Right kidney (tissue), 1 donor: ENCODE measurements at regions not wholly inside any gene's neighbourhood (a gene's known extent, or its start where the extent isn't known, plus 50 kb on each side); places are given as distances from the start of the nearest gene placed in this dataset.
"Not testable (repeated sequence)": the region's sequence is repeated elsewhere in the genome, so short reads cannot be mapped to it uniquely, and the experiment has no call there.

Source experiments
- DNase-seq: peaks from one replicate; pipeline ENCODE4 v3.0.0-alpha.2; 2016

DNA sequence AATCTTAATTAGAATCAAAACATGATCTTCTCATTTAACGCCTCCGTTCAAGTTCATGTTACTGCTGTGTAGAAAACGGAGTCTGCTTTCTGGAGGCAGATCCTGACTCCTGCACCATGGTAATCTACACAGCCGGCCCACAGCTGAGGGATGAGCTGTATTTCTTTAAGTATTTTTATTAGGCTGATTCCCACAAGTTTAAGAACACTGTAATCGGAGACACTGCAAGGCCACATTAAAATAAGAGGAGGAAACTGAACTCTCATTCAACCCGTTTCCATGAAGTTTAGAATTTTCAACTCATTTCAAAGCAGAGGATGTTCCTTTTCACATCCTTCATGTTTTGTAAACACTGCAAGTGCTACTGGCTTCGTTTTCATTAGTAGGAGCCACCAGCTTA lies 372.2 kb downstream of the NFIB start:
- no peak for DNase-seq

DNA sequence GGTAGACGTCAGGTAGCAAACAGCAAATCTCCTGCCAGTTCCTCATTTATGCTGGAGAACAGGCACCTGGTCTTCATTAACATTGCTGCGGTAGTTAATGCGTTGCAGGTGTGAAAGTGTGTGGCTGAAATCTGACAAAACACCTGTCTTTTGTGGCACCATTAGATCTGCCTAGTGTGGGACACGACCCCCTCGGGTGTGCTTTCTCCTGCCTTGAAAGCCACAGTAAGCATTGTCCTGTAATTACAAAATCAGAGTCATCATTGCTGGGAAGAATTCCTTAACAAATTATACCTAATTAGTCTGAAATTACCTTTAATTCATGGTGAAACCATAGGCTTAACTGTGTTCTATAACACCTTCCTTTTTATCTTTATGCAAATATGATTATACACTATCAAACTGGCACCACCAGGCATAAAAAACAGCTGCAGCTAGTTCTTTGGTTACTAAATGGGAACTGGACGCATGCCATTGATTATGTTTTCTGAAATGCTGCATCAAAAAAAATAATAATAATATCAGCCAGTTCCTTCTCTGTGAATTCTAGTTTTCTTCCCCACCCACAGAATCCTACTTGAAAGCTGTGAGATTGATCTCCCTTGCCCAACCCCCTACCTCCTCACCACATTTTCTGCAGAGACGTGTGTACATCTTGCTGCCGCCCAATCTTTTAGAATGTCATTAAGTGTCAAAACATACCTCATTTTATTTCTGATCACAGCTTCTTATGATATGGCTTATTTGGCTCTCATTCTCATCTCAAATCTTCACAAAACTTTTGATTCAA lies 374.0 kb downstream of the NFIB start:
- no peak for DNase-seq

DNA sequence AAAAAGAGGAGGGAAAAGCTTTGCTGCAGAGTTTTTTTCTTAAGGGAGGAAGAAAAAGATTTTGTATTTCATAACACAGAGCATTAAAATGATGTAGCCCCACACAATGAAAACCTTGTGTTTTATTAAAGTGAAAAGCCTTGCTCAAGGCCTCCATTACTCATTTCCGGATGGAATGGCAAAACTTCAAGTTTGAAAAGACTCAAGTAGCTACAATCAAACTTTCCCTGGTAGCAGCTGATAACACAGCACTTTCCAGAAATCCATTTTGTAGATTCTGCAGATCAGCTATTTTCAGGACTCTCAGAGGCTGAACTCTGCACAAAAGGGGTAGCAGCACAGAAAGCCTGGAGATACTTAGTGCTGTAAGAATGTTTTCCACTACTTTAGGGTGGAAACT lies 374.8 kb downstream of the NFIB start:
- DNase-seq = no peak

DNA sequence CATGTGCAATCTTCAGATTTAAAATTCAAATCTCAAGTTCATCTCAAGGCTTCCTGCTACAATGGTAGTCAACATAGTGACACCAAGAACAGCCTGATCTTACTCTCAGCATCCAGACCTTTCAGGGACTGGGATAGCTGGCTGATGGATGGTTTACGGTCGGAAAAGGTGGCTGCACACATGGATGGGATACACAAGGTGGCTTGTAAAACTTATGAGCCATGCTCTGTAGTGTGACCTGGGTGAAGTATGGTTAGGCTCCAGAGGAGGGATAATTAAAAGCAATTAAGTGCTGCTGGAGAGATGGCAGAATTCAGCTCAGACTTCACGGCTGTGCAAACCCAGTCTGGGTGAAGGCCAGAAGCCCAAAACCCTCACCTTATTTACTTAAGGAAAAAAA lies 379.5 kb downstream of the NFIB start:
- DNase-seq = no peak

DNA sequence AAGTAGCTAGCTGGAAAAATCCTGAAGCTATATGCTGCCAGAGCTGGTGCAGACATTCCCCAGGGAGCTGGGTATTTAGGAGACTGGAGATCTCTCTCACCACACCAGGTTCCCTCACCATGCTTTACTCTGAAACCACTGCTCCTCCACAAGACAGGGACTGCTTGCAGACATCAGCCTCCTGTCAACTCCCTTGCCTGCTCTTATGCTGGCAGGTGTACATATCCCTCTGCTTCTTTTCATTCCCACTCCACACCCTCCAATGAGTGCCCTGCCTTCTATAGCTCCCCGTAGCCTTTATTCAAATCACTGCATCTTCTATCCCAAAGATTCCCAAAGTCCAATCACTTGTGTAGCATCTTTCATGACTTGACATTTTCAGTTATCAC lies 380.7 kb downstream of the NFIB start:
- DNase-seq = no peak

DNA sequence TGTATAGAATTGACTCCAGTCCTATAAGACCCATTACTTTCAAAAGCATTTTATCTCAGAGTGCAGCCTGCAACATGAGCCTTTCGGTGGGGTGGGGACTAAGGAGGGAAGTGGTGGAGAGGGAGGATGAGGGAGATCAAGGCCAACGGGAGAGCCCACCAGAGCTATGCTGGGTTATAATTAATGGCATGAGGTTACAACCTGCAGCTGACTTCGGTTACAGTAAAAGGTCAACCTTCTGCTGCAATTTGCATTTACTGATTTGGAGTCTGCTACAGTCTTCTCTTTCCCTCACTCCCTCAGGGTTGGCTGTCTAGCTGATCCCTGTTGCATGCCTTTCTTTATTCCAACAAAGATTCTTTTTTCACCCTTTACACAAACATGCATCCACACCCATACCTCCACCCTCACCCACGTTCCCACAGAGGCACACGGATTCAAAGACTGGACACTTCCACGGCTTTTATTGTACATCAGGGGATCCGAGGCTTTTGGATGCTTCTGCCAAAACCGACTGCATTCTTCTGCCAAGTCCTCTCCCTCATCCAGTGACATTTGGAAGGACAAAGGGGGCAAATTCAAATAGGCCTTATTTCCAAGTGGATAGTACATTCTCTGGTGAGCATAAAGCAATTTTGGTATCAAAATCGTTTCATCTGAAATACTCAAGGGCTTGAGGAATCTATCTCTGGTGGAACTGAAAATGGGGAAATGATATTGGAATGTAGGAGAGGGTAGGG lies 381.2 kb downstream of the NFIB start:
- DNase-seq = no peak

DNA sequence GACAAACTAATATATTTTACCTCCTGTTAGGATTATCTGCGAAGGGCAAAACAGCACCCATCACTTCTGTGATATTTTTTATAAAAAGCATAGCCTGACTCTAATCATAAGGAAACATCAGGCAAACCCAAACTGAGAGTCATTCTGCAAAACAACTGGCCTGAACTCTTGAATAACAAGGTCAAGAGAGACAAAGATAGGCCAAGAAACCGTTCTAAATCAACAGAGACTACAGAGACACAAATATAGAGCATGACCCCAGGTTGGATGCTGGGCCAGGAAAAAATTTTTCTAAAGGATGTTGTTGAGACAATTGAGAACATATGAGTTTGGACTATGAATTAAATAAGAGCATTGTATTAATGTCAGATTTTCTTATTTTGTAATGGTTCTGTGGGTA lies 384.9 kb downstream of the NFIB start:
- no peak for DNase-seq

DNA sequence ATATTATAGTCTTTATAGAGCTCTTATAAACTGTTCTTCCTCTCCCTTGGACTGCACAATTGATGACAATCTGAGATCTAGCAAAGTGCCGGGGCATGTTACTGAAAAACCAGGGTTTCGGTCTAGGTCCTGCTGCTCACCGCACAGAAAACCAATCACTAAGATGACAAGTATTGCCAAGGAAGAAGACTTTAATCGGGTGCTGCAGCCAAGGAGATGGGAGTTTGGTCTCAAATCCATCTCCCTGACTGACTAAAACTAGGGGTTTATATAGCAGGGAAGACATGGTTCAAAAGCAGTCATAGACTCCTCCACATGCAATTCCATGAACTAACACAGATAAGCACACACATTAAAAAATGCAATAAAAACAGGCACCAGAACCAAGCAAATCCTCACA lies 390.6 kb downstream of the NFIB start:
- DNase-seq = no peak

DNA sequence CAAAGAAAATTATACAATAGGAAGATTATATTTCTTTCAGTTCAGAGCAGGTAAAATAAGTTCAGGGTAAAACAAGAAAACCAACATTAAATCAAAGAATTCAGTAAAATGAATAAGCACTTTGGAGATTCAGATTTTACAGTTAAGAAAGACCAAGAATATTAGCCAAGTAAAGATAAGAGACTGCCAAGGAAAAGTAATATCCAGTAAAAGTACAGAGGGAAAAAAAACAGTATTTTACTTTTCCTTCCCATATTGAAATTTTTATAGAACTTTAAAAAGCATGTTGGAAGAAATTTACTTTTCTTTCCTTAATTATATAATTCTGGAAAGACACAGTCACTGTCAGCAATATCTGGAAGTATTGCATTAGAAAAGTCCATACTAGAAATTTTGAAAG lies 393.4 kb downstream of the NFIB start:
- DNase-seq = no peak

DNA sequence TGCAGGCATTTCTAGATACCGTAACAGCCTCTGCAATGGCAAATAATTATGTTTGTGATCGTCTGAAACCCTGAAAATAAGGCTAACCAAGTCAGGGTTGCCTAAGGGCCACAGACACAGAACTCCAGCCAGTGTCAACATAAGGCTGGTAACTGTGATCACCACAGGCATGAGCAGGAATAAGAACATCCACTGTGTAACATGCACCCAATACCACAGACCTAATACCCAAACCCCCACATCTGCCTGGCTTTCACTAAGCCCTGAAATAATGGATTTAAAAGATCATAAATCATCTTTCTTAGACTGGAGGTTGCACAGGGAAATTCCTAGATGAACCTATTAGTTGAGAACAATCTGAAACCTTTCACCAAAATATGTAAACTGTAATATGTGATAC lies 394.5 kb downstream of the NFIB start:
- DNase-seq = no peak

DNA sequence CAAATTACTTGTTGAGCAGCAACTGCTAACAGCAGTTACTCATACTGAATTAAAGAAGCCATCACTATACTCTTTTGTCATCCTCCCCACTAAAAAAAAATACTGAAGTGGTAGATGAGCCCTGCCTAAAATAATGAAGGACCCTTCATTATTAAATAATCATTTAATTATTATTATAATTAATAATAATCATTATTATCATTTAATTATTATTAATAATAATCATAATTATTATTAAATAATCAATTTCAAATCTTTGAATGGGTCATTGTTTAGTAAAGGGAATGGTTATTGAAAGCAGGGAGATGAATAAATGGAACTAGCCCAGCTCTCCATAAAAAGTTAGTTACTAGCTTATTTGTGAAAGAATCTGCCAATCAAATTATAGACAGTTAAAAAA lies 396.4 kb downstream of the NFIB start:
- DNase-seq = no peak

DNA sequence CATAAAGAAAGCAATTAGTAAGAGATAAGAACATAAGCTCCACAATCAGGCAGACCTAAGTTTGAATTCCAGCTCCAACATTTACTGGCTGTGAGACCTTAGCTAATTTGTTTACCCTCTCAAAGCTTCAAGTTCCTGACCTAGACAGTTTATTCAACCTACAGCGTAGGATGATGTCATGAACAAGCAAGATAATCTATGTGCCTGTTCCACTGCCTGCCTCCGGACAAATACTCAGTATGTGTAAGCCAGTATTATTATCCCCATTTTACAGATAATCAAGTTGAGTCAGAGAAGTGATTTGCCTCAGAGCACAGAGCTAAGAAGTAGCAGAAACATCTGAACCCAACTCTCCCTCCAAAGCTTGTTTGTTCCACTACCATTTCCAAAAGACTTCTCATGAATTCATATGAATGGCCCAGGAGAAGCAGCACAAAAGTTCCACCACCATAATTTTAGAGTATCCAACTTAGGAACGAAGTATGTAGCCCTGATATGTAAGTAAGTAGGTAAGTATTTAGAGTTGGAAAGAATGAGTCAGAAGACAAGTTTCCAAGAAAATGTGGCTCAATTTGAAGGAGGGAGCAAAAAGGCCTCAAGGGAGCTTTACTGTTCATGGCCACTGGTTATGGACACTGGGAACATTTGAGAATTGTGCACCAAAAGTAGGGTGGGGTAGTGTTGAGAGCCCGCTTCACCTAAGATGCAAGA lies 398.2 kb downstream of the NFIB start:
- no peak for DNase-seq

DNA sequence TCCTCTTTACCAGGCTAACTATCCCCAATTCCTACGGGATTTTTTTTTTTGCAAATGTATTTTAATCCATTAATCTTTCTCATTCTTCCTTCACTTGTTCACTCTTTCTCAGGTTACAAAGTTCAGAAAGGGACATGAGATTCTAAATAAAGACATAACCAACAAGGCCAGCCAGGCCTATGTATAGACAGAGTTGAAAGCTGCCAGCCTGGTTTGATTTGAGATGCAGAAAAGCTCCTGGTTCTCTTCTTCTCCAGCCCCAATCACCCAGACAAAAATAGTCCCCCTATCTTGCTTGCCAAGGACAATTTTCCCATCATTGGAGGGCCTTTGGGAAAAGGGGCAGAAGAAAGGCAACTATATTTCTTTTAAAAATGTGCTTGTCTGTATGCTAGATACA lies 398.8 kb downstream of the NFIB start:
- no peak for DNase-seq

DNA sequence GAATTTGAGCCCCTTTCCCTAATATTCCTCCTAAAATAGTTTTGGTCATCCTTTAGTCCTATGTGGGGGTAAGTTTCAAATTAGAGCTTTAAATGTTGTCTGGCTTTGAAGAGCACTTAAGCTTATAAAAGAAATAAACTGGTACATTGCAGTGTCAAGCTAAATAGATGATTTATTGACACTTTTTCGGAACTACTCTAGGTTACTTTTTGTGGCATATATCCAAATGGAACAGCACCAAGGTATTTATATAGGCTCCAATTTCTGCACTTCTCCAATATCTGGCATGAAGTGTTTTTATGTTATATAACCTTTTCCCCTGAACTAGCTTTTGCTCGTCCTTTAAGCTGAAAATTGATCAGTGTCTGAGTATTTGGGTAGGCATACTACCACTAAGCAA lies 402.5 kb downstream of the NFIB start:
- DNase-seq = no peak

DNA sequence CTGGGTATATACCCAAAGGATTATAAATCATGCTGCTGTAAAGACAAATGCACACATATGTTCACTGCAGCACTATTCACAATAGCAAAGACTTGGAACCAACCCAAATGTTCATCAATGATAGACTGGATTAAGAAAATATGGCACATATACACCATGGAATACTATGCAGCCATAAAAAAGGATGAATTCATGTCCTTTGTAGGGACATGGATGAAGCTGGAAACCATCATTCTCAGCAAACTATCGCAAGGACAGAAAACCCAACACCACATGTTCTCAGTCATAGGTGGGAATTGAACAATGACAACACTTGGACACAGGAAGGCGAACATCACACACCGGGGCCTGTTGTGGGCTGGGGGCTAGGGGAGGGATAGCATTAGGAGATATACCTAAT lies 406.1 kb downstream of the NFIB start:
- not testable (repeated sequence) for DNase-seq

DNA sequence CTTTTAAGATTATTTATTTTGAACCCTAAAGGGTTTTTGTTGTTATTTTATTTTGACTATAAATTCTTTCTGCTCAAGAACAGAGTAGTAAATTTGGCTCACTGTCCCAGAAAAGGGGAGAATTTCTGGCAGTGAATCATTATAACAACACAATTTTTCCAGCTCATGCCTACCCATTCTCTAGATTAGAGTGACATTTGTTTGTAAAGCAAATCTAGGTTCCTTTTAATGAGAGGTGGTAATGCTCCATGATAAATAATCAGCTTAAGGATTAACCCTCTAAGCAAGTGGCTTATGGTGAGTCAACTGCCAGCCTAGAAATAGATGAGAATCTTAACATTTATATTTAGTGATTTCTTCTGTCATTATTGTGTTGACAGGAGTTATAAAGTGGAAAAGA lies 409.2 kb downstream of the NFIB start:
- no peak for DNase-seq

DNA sequence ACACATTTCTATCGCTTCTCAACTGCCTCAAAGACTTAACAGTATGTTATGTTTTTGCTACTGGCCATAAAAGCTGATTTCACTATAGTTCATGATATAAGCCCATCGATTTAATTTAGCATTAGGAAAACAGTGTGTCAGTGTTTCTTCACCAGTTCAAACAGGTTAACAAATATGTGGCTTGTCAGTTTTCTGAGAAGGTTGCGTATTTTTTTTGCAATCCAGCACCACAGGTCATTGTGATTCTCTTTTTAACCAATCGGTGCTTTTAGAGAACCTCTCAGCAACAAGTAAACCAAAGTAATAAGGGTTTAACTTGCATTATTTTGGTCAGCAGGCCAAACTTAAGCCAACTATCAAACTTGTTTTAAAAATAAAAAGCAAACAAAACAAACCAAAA lies 409.6 kb downstream of the NFIB start:
- no peak for DNase-seq

DNA sequence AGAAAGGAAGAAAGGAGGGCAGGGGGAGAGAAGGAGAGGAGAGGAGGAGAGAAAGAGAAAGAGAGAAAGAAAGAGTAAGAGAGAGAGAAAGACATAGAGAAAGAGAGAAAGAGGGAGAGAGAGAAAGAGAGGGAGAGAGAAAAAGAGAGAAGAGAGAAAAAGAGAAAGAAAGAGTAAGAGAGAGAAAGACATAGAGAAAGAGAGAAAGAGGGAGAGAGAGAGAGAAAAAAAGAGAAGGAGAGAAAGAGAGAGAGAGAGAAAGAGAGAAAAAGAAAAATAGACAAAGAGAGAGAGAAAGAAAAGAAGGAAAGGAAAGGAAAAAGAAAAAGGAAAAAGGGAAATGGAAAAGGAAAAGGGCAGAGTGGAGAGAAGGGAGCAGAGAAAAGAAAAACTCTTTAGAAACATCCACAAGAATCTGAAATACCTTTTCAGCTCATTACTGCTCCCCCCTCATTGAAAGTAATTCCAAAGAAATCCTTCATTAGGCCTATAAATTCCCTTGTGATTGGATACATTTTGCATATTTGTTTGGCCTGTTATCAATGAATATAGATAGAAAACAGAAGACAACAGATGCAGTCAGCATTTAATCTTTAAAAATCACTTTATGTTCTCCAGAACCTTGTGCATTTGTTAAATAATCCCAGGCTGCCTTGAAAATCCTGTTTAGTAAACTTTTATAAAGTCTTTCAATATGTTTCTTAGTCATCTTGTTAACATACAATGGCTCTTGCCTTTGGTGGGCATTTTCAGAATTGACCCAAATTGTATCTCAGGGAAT lies 411.5 kb downstream of the NFIB start:
- DNase-seq = no peak

DNA sequence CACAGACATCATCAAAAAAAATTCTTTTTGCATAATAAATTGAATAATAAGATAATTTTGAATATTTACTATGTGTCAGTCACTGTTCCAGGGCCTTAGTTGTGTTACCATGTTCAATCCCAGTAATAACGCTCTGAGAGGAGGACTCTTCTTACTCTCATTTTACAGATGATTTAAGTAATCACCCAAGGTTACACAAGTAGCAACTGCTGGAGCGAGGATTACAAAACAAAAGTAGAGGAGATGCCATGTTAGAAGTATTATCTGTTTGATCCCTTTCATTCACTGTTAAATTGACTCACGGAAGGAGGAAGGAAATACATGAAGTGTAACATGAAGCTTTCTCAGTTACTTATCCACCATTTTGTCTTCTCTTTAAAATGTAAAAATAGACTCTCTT lies 412.8 kb downstream of the NFIB start:
- DNase-seq = no peak

DNA sequence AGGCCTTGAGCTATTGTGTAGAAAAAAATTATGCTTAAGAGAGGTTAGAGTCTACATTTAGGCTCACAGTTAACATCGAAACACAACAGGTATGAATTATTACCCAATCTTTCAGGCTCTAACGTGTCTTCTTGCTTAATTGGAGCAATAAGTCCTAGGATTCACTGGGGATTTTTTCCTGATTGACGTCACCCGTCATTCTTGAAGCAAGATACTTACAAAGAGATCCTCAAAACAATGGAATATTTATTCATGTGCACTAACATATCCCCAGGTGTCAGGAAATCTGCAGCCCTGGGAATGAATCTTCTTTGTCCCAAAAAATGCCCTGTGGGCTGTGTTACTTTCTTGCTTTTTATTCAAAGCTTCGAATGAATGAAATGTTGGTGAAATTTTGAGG lies 413.5 kb downstream of the NFIB start:
- no peak for DNase-seq

DNA sequence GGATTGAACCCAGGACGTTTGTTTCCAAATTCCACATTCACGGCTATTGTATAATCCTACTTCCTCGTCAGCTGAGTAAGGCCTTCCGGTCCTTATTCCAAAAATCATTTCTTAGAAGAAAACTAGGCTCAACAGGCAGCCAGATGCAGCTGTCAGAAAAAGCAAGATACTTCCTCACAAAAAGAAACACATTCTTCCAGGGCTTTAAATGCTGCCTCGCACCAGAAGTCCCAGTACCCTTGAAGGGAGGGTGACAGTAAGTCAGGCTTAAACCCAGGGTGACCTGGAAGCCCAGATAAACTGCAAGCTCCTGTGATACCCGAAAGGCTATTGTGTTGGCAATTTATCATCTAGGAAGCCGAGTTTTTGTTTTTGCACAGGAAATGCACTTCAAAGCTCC lies 414.0 kb downstream of the NFIB start:
- no peak for DNase-seq

DNA sequence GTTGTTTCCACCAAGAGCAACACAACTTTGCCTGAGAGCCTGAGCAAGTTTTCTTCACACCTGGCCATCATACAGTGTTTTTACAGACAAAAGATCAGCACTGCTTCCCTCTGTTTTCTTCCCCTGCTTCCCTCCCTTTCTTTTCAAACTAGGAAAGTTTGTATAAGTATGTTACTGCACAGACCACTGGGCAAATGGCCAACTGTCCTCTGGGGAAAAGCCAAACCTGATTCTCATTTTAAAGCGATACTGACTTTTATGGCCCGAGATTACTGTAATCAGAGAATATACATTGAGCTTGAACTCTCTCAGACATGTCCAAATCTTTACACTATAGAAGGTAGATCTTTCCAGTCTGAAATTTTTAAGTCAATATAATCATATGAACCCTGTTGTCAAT lies 415.0 kb downstream of the NFIB start:
- DNase-seq = no peak
